Neural cell (in vitro differentiated cells): ENCODE measurements at regions not wholly inside any gene's neighbourhood (a gene's known extent, or its start where the extent isn't known, plus 50 kb on each side); places are given as distances from the start of the nearest gene placed in this dataset.

Experiments used
- EP300 ChIP-seq: fragments of 450-650 bp; conservative IDR thresholded peaks from 2 replicates; pipeline ENCODE4 v1.6.1; 2014; ENCODE audit warnings: antibody characterized with exemption, mild to moderate bottlenecking, moderate library complexity; ENCODE audit not compliant: poor library complexity, severe bottlenecking
- TF ChIP-seq, protein P1 (sequence below): fragments of 450-650 bp; IDR thresholded peaks from 2 replicates; pipeline ENCODE4 v1.5.1; 2014; ENCODE audit warnings: antibody characterized with exemption, mild to moderate bottlenecking, moderate library complexity; ENCODE audit not compliant: poor library complexity, severe bottlenecking

DNA sequence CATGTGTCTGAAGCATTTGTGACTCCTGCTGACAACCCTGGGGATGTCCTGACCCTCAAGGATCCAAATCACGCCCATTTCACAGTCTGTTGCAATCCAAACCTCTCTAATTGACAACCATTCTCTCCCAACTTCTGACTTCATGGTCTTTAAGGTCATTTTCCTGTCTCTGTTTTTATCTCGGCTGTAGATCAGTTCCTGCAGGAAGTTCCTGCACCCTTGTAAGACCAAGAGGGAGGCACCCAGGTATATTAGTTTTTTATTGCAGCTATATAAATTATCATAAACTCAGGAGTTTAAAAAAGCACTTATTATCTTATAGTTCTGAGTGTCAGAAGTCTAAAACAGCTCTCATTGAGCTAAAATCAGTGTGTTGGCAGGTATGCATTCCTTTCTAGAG, 166.8 kb downstream of the BTBD3 start:
- no peak for TF ChIP-seq EP300
- TF ChIP-seq, protein P1, sequence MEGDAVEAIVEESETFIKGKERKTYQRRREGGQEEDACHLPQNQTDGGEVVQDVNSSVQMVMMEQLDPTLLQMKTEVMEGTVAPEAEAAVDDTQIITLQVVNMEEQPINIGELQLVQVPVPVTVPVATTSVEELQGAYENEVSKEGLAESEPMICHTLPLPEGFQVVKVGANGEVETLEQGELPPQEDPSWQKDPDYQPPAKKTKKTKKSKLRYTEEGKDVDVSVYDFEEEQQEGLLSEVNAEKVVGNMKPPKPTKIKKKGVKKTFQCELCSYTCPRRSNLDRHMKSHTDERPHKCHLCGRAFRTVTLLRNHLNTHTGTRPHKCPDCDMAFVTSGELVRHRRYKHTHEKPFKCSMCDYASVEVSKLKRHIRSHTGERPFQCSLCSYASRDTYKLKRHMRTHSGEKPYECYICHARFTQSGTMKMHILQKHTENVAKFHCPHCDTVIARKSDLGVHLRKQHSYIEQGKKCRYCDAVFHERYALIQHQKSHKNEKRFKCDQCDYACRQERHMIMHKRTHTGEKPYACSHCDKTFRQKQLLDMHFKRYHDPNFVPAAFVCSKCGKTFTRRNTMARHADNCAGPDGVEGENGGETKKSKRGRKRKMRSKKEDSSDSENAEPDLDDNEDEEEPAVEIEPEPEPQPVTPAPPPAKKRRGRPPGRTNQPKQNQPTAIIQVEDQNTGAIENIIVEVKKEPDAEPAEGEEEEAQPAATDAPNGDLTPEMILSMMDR = no peak
